ENCODE measurements at regions not wholly inside any gene's neighbourhood (a gene's known extent, or its start where the extent isn't known, plus 50 kb on each side); places are given as distances from the start of the nearest gene placed in this dataset.

GRCh38 chrY:20997355-20997754 is 241.4 kb downstream of the RPS4Y2 start:
- Histone ChIP-seq H3K36me3 (ENCODE audit: insufficient read depth, low read length) (no peaks in the 10 kb centered on the region), H3K4me3 (ENCODE audit: low read length) (no peak overlapping the region), H3K27ac (ENCODE audit: low read depth, low read length) (no peak overlapping the region), H3K4me1 (ENCODE audit: insufficient read depth, low read length) (no peaks in the 10 kb centered on the region), H3K9me3 (ENCODE audit: insufficient read depth, low read depth, low read length) (peaks cover 40% of the 10 kb centered on the region), H3K9ac (ENCODE audit: low read depth, low read length) (no peak overlapping the region), H3K27me3 (ENCODE audit: insufficient read depth, low read length) (no peaks in the 10 kb centered on the region)
- WGBS, result 79% methylated on average over 2 of the region's 2 CpGs

GRCh38 chrY:20998016-20998415 is 242.1 kb downstream of the RPS4Y2 start:
- peaks cover 45% of the 10 kb centered on the region for H3K9me3 ChIP-seq (ENCODE audit: insufficient read depth, low read depth, low read length)
- H3K4me3 ChIP-seq (ENCODE audit: low read length), result no peak overlapping the region
- H3K36me3 ChIP-seq (ENCODE audit: insufficient read depth, low read length), result no peaks in the 10 kb centered on the region
- no peaks in the 10 kb centered on the region for H3K27me3 ChIP-seq (ENCODE audit: insufficient read depth, low read length)
- no peak overlapping the region for H3K27ac ChIP-seq (ENCODE audit: low read depth, low read length)
- no peaks in the 10 kb centered on the region for H3K4me1 ChIP-seq (ENCODE audit: insufficient read depth, low read length)
- no peak overlapping the region for H3K9ac ChIP-seq (ENCODE audit: low read depth, low read length)

- Histone ChIP-seq H3K36me3 (ENCODE audit: insufficient read depth, low read length) (no peaks in the 10 kb centered on the region), H3K27me3 (ENCODE audit: insufficient read depth, low read length) (no peaks in the 10 kb centered on the region), H3K9ac (ENCODE audit: low read depth, low read length) (no peak overlapping the region), H3K9me3 (ENCODE audit: insufficient read depth, low read depth, low read length) (peaks cover 45% of the 10 kb centered on the region), H3K4me3 (ENCODE audit: low read length) (no peak overlapping the region), H3K27ac (ENCODE audit: low read depth, low read length) (no peak overlapping the region), H3K4me1 (ENCODE audit: insufficient read depth, low read length) (no peaks in the 10 kb centered on the region)
Measured at GRCh38 chrY:20998483-20998882, 242.6 kb downstream of the RPS4Y2 start.

- Histone ChIP-seq H3K9ac (ENCODE audit: low read depth, low read length) (no peak overlapping the region), H3K27ac (ENCODE audit: low read depth, low read length) (no peak overlapping the region), H3K27me3 (ENCODE audit: insufficient read depth, low read length) (no peaks in the 10 kb centered on the region), H3K9me3 (ENCODE audit: insufficient read depth, low read depth, low read length) (peaks cover 46% of the 10 kb centered on the region), H3K4me3 (ENCODE audit: low read length) (no peak overlapping the region), H3K4me1 (ENCODE audit: insufficient read depth, low read length) (no peaks in the 10 kb centered on the region), H3K36me3 (ENCODE audit: insufficient read depth, low read length) (no peaks in the 10 kb centered on the region)
Measured at GRCh38 chrY:21001102-21001501, 245.2 kb downstream of the RPS4Y2 start.

- Histone ChIP-seq H3K4me3 (ENCODE audit: low read length) (no peak overlapping the region), H3K36me3 (ENCODE audit: insufficient read depth, low read length) (no peaks in the 10 kb centered on the region), H3K9me3 (ENCODE audit: insufficient read depth, low read depth, low read length) (peaks cover 32% of the 10 kb centered on the region), H3K27ac (ENCODE audit: low read depth, low read length) (no peak overlapping the region), H3K4me1 (ENCODE audit: insufficient read depth, low read length) (no peaks in the 10 kb centered on the region), H3K9ac (ENCODE audit: low read depth, low read length) (no peak overlapping the region), H3K27me3 (ENCODE audit: insufficient read depth, low read length) (no peaks in the 10 kb centered on the region)
- WGBS, result 85% methylated on average over 1 of the region's 2 CpGs
Measured at GRCh38 chrY:21003059-21003458, 247.2 kb downstream of the RPS4Y2 start.

- Histone ChIP-seq H3K4me3 (ENCODE audit: low read length) (no peak overlapping the region), H3K9ac (ENCODE audit: low read depth, low read length) (no peak overlapping the region), H3K27ac (ENCODE audit: low read depth, low read length) (no peak overlapping the region), H3K9me3 (ENCODE audit: insufficient read depth, low read depth, low read length) (peaks cover 21% of the 10 kb centered on the region), H3K36me3 (ENCODE audit: insufficient read depth, low read length) (no peaks in the 10 kb centered on the region), H3K27me3 (ENCODE audit: insufficient read depth, low read length) (no peaks in the 10 kb centered on the region), H3K4me1 (ENCODE audit: insufficient read depth, low read length) (no peaks in the 10 kb centered on the region)
Measured at GRCh38 chrY:21005531-21005930, 249.6 kb downstream of the RPS4Y2 start.

- WGBS, result 86% methylated on average over 3 of the region's 3 CpGs
- no peak overlapping the region for H3K9ac ChIP-seq (ENCODE audit: low read depth, low read length)
- no peaks in the 10 kb centered on the region for H3K36me3 ChIP-seq (ENCODE audit: insufficient read depth, low read length)
- H3K9me3 ChIP-seq (ENCODE audit: insufficient read depth, low read depth, low read length), result peaks cover 21% of the 10 kb centered on the region
- H3K27ac ChIP-seq (ENCODE audit: low read depth, low read length), result no peak overlapping the region
- no peaks in the 10 kb centered on the region for H3K4me1 ChIP-seq (ENCODE audit: insufficient read depth, low read length)
- H3K27me3 ChIP-seq (ENCODE audit: insufficient read depth, low read length), result no peaks in the 10 kb centered on the region
- no peak overlapping the region for H3K4me3 ChIP-seq (ENCODE audit: low read length)
Measured at GRCh38 chrY:21021811-21022210, 265.9 kb downstream of the RPS4Y2 start.

- 94% methylated on average over 3 of the region's 3 CpGs for WGBS
- Histone ChIP-seq H3K4me3 (ENCODE audit: low read length) (no peak overlapping the region), H3K27me3 (ENCODE audit: insufficient read depth, low read length) (no peaks in the 10 kb centered on the region), H3K9ac (ENCODE audit: low read depth, low read length) (no peak overlapping the region), H3K36me3 (ENCODE audit: insufficient read depth, low read length) (no peaks in the 10 kb centered on the region), H3K4me1 (ENCODE audit: insufficient read depth, low read length) (no peaks in the 10 kb centered on the region), H3K27ac (ENCODE audit: low read depth, low read length) (no peak overlapping the region), H3K9me3 (ENCODE audit: insufficient read depth, low read depth, low read length) (peaks cover 21% of the 10 kb centered on the region)
Measured at GRCh38 chrY:21022326-21023044, 266.6 kb downstream of the RPS4Y2 start.

GRCh38 chrY:21023906-21024305 is 268.0 kb downstream of the RPS4Y2 start:
- Histone ChIP-seq H3K36me3 (ENCODE audit: insufficient read depth, low read length) (no peaks in the 10 kb centered on the region), H3K27me3 (ENCODE audit: insufficient read depth, low read length) (no peaks in the 10 kb centered on the region), H3K27ac (ENCODE audit: low read depth, low read length) (no peak overlapping the region), H3K9ac (ENCODE audit: low read depth, low read length) (no peak overlapping the region), H3K4me3 (ENCODE audit: low read length) (no peak overlapping the region), H3K4me1 (ENCODE audit: insufficient read depth, low read length) (no peaks in the 10 kb centered on the region), H3K9me3 (ENCODE audit: insufficient read depth, low read depth, low read length) (peaks cover 30% of the 10 kb centered on the region)
- WGBS, result 53% methylated on average over 2 of the region's 3 CpGs

GRCh38 chrY:21028506-21028905 is 272.6 kb downstream of the RPS4Y2 start:
- Histone ChIP-seq H3K27me3 (ENCODE audit: insufficient read depth, low read length) (no peaks in the 10 kb centered on the region), H3K9me3 (ENCODE audit: insufficient read depth, low read depth, low read length) (peaks cover 49% of the 10 kb centered on the region), H3K27ac (ENCODE audit: low read depth, low read length) (no peak overlapping the region), H3K9ac (ENCODE audit: low read depth, low read length) (no peak overlapping the region), H3K4me1 (ENCODE audit: insufficient read depth, low read length) (no peaks in the 10 kb centered on the region), H3K4me3 (ENCODE audit: low read length) (no peak overlapping the region), H3K36me3 (ENCODE audit: insufficient read depth, low read length) (no peaks in the 10 kb centered on the region)
- 55% methylated on average over 3 of the region's 3 CpGs for WGBS

GRCh38 chrY:21033363-21033762 is 277.5 kb downstream of the RPS4Y2 start:
- H3K4me3 ChIP-seq (ENCODE audit: low read length), result no peak overlapping the region
- H3K27ac ChIP-seq (ENCODE audit: low read depth, low read length), result no peak overlapping the region
- peaks cover 34% of the 10 kb centered on the region; the same call in 1 of the 2 replicates for H3K9me3 ChIP-seq (ENCODE audit: insufficient read depth, low read depth, low read length)
- H3K9ac ChIP-seq (ENCODE audit: low read depth, low read length), result no peak overlapping the region
- H3K36me3 ChIP-seq (ENCODE audit: insufficient read depth, low read length), result no peaks in the 10 kb centered on the region
- no peaks in the 10 kb centered on the region for H3K27me3 ChIP-seq (ENCODE audit: insufficient read depth, low read length)
- H3K4me1 ChIP-seq (ENCODE audit: insufficient read depth, low read length), result no peaks in the 10 kb centered on the region
- WGBS, result 33% methylated on average over 1 of the region's 2 CpGs
